ENCODE measurements at regions not wholly inside any gene's neighbourhood (a gene's known extent, or its start where the extent isn't known, plus 50 kb on each side); places are given as distances from the start of the nearest gene placed in this dataset.

DNA sequence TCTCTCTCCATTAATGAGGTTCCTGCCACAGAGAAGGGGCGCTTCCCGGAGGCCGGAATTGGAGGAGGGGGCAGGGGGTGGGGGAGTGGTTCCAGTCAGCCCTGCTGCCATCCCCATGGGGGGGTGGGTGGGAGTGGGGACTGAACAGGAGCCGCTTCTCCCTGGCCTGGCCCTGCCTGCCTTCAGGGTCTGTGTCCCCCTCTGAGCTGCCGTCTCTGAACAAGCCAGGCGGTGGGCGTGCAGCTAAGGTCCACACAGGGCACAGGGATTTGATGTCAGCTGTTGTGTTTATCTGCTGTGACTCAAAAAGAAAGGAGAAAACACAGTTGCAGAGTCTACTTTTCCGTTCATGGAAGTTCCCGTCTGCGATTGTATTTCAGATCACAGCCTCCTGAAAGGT, 141.5 kb upstream of the PCBD1 start:
- DNase-seq, result no peak
- Mint-ChIP-seq H3K4me1 (no peaks in the 10 kb centered on the region), H3K27ac (no peak overlapping the region), H3K9me3 (no peaks in the 10 kb centered on the region), H3K36me3 (ENCODE audit: low read depth) (no peaks in the 10 kb centered on the region), H3K4me3 (no peak overlapping the region), H3K27me3 (peaks cover 4% of the 10 kb centered on the region)
- ChIA-PET CTCF (no interaction called here), POLR2A (no interaction called here)
- TF ChIP-seq, protein P1, sequence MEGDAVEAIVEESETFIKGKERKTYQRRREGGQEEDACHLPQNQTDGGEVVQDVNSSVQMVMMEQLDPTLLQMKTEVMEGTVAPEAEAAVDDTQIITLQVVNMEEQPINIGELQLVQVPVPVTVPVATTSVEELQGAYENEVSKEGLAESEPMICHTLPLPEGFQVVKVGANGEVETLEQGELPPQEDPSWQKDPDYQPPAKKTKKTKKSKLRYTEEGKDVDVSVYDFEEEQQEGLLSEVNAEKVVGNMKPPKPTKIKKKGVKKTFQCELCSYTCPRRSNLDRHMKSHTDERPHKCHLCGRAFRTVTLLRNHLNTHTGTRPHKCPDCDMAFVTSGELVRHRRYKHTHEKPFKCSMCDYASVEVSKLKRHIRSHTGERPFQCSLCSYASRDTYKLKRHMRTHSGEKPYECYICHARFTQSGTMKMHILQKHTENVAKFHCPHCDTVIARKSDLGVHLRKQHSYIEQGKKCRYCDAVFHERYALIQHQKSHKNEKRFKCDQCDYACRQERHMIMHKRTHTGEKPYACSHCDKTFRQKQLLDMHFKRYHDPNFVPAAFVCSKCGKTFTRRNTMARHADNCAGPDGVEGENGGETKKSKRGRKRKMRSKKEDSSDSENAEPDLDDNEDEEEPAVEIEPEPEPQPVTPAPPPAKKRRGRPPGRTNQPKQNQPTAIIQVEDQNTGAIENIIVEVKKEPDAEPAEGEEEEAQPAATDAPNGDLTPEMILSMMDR (IDR thresholded peaks at IDR 0.05), result no peak
- ATAC-seq (ENCODE audit: low read depth), result no peak
- intact Hi-C loops (cut with micrococcal nuclease), result no loop called here

- no peaks in the 10 kb centered on the region for H3K9me3 Mint-ChIP-seq
- CTCF ChIA-PET, result no interaction called here
- no peak overlapping the region for H3K27ac Mint-ChIP-seq
- H3K4me3 Mint-ChIP-seq, result no peak overlapping the region
- no peak for ATAC-seq (ENCODE audit: low read depth)
- peaks cover 2% of the 10 kb centered on the region for H3K27me3 Mint-ChIP-seq
- no peak for DNase-seq
- POLR2A ChIA-PET, result no interaction called here
- intact Hi-C loops (cut with micrococcal nuclease), result no loop called here
- no peaks in the 10 kb centered on the region for H3K36me3 Mint-ChIP-seq (ENCODE audit: low read depth)
- no peaks in the 10 kb centered on the region for H3K4me1 Mint-ChIP-seq
- TF ChIP-seq, protein P1 (IDR thresholded peaks at IDR 0.05), result no peak
These were observed 142.7 kb upstream of the PCBD1 start for GRCh38 chr10:71031026-71031425.

DNA sequence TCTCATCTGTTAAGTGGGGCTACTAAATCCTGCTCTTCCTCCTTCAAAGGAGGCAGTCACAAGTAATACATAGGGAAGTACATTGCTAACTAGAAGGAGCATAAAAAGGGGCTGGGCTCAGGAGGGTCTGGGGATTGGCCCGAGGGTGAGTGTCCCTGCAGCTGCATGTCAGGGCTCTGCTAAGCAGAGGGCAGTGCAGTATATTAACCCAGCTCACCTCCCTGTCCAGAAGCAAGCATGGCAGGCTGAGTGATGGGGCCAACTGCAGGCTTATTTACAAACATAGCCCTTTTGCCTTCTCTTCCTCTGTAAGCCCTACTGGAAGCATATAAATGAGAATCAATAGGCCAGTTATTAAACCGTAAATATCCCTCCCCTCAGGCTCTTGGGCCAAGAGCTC, 143.2 kb upstream of the PCBD1 start:
- Mint-ChIP-seq H3K9me3 (no peaks in the 10 kb centered on the region), H3K4me1 (no peaks in the 10 kb centered on the region), H3K27me3 (no peaks in the 10 kb centered on the region), H3K36me3 (ENCODE audit: low read depth) (no peaks in the 10 kb centered on the region), H3K27ac (no peak overlapping the region), H3K4me3 (no peak overlapping the region)
- TF ChIP-seq, protein P1 (IDR thresholded peaks at IDR 0.05), result no peak
- intact Hi-C loops (cut with micrococcal nuclease), result no loop called here
- ATAC-seq (ENCODE audit: low read depth), result no peak
- ChIA-PET CTCF (no interaction called here), POLR2A (no interaction called here)
- DNase-seq, result no peak

DNA sequence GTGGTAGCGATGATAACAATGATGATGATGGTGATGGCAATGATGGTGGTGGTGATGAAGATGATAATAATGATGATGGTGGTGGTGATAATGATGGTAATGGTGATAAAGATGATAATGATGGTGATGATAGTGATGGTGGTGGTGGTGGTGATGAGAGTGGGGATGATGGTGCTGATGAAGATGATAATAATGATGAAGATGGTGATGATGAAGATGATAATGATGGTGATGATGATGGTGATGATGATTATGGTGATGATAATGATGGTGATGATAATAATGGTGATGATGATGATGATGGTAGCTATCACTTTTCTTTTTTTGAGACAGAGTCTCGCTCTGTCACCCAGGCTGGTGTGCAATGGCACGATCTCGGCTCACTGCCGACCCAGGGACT, 144.5 kb upstream of the PCBD1 start:
- CTCF ChIA-PET, result no interaction called here
- Mint-ChIP-seq H3K4me3 (no peak overlapping the region), H3K36me3 (ENCODE audit: low read depth) (no peaks in the 10 kb centered on the region), H3K4me1 (no peaks in the 10 kb centered on the region), H3K27ac (no peak overlapping the region), H3K27me3 (no peaks in the 10 kb centered on the region), H3K9me3 (no peaks in the 10 kb centered on the region)
- POLR2A ChIA-PET, result no interaction called here
- TF ChIP-seq, protein P1 (IDR thresholded peaks at IDR 0.05), result no peak
- DNase-seq (no peak), ATAC-seq (ENCODE audit: low read depth) (no peak)
- intact Hi-C loops (cut with micrococcal nuclease), result no loop called here

DNA sequence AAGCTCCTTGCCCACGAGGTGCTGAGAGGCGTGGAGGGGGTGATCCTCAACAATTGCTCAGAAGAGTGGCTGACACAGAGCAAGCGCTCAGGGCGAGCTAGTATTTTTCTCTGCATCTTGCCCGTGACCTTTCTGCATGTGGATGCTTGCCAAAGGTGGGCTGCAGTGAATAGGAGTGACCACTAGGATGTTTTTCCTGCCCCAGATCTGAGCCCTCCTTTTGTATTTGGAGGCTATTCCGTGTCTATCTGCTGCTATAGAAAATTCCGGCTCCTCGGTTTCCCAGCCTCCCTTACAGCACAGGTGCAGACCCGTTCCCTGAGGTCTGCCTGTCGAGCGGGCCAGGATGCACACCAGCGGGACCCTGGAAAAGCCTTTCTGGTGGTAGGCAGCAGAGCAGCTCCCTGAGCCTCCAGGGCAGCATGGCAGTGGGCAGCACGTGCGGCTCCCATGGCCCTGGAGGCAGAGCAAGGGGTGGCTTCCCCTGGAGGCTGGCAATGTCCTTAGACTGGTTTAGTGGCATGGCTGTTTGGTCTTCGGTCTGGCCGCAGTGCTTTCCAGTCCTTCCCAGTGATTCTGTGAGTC, 145.1 kb upstream of the PCBD1 start:
- ChIA-PET CTCF (no interaction called here), POLR2A (no interaction called here)
- Mint-ChIP-seq H3K4me1 (no peaks in the 10 kb centered on the region), H3K27ac (no peak overlapping the region), H3K4me3 (no peak overlapping the region), H3K36me3 (ENCODE audit: low read depth) (no peaks in the 10 kb centered on the region), H3K27me3 (no peaks in the 10 kb centered on the region), H3K9me3 (no peaks in the 10 kb centered on the region)
- intact Hi-C loops (cut with micrococcal nuclease), result no loop called here
- DNase-seq, result no peak
- no peak for ATAC-seq (ENCODE audit: low read depth)
- TF ChIP-seq, protein P1 (IDR thresholded peaks at IDR 0.05), result no peak
